HG03571 (cell line): ENCODE measurements at regions not wholly inside any gene's neighbourhood (a gene's known extent, or its start where the extent isn't known, plus 50 kb on each side); places are given as distances from the start of the nearest gene placed in this dataset.

ENCODE experiments used
- ATAC-seq: cut with Tn5 transposase; IDR thresholded peaks from one replicate; pipeline ENCODE4 v1.9.1; 2021; ENCODE audit not compliant: unreplicated experiment

- ATAC-seq, result no peak
These were observed 119.6 kb upstream of the DTNA start for GRCh38 chr18:34590503-34590902.

DNA sequence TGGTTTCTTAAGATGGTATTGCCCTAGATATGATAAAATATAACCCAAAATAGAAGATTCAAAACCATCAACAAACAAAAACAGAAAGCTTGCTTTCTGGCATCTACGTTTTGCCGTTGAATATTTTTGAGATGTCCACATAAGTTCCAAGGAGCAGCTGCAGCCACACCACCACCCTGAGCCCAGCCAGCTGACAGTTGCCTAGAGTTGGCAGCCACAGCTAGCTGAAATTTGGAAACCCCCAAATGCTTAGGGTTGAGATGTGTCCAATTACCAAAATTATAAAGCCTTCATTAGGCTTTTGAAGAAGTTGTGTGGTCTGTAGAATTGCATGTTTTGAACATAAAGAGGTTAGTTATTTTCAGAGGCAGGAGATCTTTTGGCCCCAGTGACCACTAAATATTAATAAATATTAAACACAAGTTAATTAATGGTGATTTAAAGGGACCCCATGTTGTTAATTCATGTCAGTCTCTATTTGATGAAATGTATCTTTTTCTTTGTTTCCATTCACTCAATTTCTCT, 118.1 kb upstream of the DTNA start:
- no peak for ATAC-seq

GRCh38 chr18:34592481-34592880, 117.6 kb upstream of the DTNA start:
- ATAC-seq, result no peak

DNA sequence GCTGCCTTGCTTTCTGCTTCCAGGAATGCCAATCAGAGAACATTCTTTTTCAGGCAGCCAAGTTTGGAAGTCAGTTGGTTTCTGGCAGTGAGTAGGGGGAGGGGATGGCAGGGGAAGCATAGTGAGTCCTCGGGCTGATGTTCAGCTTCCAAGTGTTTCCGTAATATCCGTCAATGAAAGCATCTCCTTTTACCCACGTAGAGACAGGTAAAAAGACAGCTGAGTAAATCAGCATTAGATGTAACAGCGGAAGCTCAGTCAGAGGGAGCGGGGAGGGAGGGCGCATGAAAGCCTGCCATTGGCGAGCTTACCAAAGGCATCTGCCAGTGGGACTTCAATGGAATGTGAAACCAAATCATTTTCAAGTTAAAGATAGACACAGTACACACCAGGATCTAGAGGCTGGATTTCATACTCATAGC, 117.1 kb upstream of the DTNA start:
- no peak for ATAC-seq

DNA sequence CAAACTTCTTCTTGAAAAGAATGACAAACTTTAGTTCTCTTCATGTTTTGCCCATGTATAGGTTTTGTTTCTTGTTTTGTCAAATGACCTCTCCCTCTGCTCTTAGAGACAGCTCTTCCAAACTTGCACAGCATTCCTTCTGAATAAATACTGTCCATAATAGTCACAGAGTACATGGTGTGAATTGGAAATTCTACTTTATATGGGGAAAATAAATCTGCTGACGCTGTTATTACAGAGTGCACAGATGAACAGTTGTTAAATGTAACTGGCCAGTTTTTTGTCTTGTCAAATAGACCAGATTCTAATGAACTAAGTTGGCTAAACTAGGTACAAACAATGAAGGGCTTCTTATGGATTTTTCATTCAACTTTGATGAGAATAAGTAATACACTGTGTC, 115.8 kb upstream of the DTNA start:
- no peak for ATAC-seq

GRCh38 chr18:34595690-34596089, 114.4 kb upstream of the DTNA start:
- ATAC-seq, result no peak

DNA sequence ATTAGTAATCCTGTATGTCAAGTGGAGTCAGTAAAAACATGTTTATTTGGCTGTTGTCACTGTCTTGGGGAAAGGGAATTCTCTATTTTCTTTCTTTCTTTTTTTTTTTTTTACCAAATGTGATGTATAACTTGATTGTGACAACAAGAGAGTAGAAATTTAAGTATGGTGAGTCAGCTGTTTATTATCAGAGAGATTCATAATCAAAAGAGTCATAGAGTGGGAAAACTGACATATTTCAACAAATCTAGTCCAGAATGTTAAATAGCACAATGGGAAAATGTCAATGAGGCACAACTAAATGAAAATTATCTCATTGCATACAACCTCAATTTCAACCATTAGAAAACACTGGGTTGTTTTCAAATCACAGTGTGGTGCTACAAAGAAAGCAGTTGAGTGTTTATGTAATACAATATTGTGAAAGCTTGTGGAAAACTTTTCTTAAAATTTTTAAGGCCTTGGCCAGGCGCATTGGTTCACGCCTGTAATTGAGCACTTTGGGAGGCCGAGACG, 111.9 kb upstream of the DTNA start:
- no peak for ATAC-seq

- ATAC-seq, result no peak
These were observed 109.9 kb upstream of the DTNA start for GRCh38 chr18:34600158-34600557.

- ATAC-seq, result no peak
These were observed 109.0 kb upstream of the DTNA start for GRCh38 chr18:34600874-34601656.

DNA sequence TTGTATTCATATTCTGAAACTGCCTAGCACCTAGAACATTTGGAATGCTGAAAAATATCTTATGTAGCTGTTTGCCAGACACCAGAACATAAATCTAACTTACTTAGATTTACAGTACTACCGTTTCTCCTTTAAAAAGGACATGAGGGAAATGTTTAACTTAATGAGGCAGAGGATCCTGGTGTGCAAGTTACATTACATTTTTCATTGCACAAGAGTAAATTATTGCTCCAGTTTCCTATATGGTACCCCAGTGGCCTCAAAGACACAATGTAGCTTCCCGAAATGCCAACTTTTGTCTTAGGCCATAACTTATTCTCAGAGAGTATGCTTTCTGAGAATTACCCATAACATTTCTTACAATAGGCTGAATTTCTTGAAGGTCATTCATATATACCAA, 105.5 kb upstream of the DTNA start:
- ATAC-seq, result no peak

DNA sequence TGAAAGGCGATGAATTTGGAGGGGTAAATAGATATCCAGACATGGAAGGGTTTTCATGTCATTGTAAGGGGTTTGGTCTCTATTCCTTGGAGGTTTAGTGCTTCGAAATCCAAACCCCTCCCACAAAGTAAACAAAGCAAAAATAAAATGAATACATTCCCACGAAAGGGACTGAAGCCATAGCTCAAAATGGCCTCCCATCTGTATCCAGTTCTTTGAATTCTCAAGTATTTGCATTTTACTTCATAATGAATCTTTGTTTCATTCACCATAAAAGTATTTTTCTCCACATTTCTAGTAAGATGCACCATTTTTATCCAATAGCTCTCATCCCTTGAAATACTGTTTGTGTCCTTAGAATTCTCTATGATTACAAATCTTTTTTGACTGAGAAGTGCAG, 103.2 kb upstream of the DTNA start:
- no peak for ATAC-seq

DNA sequence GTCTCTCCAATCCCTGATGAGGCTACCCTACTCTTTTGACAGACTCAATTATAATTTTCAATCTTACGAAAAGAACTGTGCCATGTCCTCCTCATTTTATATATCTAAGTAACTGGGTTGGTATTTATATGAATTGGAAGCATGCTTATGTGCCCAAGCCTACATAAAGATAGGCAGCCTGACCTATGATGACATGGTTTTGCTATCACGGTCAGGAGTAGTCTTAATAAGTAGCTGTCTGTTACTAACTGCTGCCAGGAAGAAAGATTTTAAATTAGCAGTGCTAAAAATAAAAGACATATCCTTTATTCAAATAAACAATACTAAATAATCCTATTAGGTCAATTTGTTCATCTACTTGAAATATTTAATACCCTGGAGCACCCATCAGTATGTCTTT, 102.0 kb upstream of the DTNA start:
- ATAC-seq, result no peak

DNA sequence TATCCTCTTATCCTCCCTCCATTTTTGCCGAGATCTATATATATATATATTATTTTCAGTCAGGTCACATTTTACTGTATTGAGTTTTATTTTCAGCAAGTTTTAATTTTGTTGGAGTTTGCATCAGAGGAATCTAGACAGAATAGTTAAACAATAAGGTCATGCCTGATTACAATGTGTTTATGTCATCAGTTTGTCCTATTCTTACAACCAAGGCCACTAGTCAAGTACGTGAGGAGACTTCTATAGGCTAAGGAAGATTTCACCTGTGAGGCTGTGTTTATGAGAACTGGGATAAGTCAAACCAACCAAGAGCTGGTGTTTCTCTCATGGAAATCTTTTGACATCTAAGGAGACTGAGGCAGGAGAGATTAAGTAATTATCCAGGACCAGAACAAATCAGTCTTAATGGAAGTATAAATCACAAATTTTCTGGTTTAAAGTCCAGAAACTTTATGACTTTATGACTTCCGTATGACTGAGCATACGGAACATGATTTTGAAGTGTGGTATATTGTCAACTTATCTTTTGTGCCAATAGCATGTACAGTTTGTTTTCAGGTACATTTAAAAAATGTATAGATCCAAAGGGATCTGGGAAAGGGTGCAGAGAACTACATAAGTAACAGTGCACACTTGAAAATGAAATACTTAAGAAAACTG, 100.0 kb upstream of the DTNA start:
- no peak for ATAC-seq

GRCh38 chr18:34611904-34612303, 98.2 kb upstream of the DTNA start:
- no peak for ATAC-seq

GRCh38 chr18:34620258-34620861, 89.7 kb upstream of the DTNA start:
- no peak for ATAC-seq

- no peak for ATAC-seq
These were observed 86.5 kb upstream of the DTNA start for GRCh38 chr18:34623557-34623956.

DNA sequence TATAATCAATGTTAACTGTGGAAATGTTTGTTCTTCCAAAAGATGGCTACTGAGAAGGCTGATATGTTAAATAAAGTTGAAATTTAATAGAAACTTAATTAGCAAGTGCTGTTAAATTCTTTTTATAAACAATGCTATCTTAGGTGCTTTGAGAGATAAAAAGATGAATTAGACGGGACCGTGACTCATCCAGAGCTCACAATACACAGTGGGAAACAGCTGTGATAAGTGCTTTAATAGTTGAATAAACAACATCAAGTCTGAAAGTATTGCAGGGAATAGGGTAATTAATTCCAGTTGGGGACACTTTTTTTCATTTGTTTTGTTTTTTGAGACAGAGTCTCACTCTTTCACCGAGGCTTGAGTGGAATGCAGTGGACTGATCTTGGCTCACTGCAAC, 85.5 kb upstream of the DTNA start:
- no peak for ATAC-seq

DNA sequence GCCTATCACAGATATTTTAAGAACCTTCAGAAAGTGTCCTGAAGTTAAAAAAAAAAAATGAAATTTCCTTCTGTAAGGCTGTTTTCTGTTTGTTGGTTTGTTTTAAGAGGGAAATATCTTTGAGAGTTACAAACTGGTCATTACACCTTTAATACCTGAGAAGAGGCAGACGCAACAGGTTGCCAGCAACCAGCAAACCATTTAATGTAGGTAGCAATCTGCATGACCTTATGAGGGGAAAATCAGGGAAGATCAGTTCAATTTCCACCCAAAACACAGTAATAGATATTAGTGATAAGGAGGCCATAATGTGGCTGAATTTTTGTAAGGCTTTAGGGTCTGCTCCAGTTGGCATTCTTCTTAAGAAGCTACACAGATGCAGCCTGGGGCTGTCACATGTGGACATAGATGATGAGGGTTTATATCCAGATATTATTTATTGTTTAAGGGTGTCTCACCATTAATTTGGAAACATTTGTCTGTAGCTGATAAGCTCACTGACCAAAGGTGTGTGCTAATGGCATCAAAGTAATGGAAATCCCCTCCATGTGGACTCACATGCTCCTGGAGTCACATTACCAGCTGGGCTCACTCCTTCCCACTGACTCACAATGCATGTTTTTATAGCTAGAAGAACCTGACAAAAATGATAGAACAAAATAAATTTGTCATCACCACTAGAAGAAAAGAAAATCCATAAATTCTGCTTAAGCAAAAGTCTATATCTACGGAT, 83.5 kb upstream of the DTNA start:
- no peak for ATAC-seq

GRCh38 chr18:34627137-34627920, 82.8 kb upstream of the DTNA start:
- ATAC-seq, result no peak
